HG03045 (cell line): ENCODE measurements at regions not wholly inside any gene's neighbourhood (a gene's known extent, or its start where the extent isn't known, plus 50 kb on each side); places are given as distances from the start of the nearest gene placed in this dataset.

ENCODE experiments used
- ATAC-seq: cut with Tn5 transposase; IDR thresholded peaks from one replicate; pipeline ENCODE4 v1.9.1; 2021; ENCODE audit warnings: mild to moderate bottlenecking, moderate library complexity; ENCODE audit not compliant: unreplicated experiment

DNA sequence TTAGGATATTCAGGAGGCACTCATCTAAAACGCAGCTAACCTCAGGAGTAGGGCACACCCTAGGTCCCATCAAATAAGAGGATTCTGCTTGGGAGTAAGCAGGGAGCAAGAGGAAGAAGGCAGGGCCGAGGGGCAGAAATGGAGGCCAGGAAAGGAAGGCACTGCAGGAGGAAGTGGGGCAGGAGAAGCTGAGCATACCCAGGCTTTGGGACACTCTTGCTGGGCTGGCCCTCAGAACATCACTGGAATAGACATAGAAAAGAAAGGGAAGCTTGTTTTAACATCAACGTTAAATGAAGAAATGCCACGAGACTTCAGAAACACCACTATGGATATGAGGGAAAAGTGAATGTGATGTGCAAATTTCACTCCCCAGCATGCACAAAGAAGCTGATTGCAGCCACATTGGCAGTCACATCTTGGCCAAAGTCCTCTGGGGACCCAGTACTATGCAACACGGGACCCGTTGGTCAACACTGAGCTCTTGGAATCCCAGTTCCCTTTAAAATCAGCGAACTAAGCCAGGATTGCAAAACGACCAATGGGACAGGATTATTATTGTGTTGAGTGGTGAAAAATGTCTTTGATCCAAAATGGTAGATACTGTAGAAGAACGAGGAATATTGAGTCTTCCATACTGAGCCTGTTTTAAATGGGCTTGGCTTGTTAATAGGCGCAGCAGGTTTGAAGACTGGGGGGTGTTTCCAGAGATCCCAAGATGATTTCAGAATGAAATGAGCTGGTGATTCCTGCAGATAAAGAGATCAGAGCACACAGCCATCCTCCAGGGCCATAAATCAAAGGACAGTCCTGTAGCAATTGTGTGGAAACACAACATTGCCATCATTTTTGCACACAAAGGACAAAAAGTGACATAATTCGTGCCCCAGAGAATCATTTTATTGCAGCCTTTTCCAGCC is 152.4 kb downstream of the TOMM20 start:
- ATAC-seq, result no peak

- ATAC-seq, result no peak
Observed at GRCh38 chr1:234975122-234975940, 153.3 kb downstream of the TOMM20 start.

DNA sequence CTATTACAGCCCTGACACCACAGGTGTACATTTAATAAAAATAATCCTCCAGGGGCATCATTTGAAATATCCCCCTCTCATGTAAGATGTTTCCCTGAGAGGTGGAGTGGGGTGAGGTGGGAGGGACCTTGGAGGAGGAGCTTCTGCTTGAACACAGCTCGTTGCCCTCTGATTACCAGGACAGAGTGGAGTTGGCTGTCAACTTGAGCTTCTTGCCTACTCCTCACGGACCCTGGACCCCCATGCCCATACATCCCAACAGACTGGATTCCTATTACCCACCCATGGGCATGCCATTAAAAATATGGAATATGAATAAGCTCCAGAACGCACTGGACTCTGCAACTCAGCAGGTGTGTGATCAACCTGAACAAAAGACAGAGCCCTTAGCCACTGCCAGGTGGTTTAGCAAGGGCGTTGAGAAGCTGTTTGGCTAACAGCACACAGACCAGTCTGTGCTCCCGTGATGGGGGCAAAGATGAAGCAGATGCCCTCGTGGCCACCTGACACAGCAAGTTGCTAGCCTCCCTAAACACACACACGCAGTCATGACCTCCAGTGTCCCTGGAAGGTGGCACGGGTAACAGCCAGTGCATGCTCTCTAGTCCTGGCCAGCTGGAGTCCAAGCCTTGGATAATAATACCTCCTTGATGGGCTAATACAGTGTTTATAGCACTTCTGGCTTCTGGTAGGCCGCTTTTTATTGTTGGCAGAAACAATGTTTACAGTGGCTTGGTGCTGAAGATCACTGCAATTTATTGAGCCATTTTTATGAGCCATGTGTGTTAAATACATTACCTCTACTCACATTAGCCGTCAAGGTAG is 155.0 kb downstream of the TOMM20 start:
- no peak for ATAC-seq

DNA sequence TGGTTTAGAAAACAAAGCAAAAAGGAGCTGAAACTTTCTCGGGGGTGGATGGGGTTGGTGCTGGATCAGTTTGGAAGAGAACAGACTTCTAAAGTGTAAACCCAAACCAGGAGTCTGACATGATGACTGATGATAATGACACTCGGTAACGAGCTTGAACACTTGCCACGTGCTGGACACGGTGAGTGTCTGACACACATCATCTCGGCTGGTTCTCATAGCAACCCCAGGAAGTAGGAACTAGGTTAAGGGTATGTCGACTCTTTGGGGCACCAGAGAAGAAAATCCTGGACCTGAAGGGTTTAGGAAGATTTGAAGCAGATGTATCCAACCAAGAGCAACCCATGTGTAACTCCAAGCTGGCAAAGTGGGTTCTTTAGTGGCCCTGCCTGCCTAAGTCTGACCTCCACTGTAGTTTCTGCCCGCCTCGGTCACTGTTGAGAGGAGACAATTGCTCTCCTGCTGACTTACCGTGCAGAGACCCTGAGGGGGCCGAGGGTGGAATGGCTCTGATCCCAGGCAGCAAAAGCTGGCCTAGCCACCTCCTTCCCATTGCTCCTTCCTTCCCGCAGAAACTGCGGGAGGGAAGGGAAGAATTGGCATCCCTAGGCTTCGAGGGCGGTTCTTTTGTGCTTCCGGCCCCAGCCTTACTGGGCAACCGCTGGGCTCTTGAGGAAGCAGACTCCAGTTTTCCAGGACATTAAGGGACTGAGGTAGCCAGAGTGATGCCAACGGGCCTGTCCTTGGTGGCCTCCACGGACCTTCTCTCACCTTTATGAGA is 156.0 kb downstream of the TOMM20 start:
- ATAC-seq, result no peak

DNA sequence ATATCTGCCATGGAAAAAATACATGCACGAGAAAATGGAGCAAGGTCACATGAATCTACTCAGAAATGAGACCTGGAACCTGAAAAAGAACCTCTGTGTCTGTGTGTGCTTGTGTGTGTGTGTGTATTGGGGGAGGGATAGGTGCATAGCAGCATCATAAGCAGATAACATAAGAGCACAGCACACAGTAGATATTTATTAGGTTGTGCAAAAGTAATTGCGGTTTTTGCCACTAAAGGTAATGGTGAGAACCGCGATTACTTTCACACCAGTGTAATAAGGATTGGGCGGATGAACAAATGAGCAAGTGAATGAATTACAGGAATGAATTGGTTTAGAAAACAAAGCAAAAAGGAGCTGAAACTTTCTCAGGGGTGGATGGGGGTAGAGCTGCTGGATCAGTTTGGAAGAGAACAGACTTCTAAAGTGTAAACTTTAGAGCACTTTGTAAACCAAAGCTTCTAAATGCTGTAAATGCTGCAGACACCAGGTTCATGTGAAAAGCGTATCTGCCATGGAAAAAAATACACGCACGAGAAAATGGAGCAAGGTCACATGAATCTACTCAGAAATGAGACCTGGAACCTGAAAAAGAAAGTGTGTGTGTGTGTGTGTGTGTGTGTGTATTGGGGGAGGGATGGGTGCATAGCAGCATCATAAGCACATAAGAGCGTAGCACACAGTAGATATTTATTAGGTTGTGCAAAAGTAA is 156.9 kb downstream of the TOMM20 start:
- no peak for ATAC-seq

DNA sequence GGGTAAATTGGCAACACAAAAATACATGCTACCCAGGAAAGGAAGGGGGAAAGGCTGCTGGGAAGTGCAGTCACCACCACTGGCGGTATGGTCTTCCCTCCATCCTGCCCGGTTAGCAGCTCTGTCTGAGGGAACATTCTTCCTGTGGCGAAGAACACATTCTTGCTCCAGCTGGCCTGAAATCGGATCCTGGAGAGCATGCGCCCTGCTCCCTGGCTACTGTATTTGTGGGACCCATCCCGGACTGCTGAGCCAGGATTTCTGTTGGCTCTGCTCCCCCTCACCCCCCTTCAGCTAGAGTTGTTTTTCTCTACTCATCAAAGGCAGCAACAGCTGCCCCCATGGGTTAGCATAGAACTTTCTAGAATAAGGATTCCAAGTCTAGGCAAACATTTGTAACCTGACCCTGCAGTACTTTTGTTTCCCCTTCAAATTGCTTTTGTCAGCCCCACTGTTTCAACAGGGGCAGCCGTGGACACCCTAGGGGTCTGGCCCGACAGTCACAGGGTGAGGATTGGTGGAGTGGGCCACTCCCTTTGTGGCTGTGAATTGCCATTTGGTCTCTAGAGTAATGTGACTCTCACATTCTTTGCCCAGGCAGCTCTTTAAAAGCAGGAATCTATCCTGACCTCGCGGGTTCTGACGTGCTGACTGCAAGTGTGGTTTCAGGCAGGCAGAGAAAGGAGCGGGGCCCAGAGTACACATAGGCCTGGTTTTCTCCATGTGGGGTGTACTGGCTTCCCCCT is 157.7 kb downstream of the TOMM20 start:
- ATAC-seq, result no peak

GRCh38 chr1:234970401-234970730 is 158.3 kb downstream of the TOMM20 start:
- ATAC-seq, result no peak

- ATAC-seq, result no peak
Observed at GRCh38 chr1:234969581-234970400, 158.8 kb downstream of the TOMM20 start.

- ATAC-seq, result no peak
Observed at GRCh38 chr1:234969011-234969441, 159.6 kb downstream of the TOMM20 start.

DNA sequence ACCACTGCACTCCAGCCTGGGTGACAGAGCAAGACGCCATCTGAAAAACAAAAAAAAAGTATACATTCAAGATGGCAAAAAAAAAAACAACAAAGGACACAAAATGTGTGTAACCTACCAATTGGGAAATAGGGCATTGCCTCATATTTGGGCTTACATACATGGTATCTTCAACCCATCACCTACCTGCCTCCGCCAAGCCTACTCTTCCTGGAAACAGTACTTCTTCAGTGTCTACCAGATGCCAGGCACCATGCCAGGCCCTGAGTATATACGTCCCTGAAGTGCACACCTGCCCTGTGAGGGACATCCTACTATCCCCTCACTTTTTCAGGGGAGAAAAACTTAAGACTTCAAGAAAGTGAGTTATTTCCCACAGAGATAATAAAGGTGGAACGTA is 160.2 kb downstream of the TOMM20 start:
- ATAC-seq, result no peak

DNA sequence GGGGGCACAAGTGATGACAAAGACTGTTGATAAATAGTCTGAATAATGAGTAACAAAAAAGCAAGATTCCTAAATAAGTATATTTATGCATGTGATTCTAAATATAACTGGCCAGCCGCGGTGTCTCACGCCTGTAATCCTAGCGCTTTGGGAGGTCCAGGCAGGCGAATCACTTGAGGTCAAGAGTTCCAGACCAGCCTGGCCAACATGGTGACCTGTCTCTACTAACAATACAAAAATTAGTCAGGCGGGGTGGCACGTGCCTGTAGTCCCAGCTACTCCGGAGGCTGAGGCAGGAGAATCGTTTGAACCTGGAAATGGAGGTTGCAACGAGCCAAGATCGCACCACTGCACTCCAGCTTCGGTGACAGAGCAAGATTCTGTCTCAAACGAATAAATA is 161.5 kb downstream of the TOMM20 start:
- no peak for ATAC-seq

DNA sequence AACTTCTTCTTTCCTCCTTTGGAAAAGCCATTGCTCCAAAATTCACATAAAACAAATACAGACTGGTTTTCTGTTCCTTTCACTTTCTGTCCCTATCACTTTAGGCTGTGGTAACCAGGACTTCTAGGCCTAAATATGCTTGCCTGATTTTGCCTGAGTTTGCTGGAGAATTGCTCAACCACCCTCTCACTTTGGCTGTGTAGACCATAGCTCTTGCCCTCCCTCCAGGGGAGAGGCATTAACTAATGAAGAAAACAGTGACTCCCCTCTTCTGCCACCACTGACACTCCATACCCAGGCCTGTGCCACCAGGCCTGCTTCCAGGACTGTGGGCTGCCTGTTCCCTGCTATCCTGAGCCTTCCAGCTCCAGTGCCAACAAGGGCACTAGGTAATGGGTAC is 163.5 kb downstream of the TOMM20 start:
- no peak for ATAC-seq

DNA sequence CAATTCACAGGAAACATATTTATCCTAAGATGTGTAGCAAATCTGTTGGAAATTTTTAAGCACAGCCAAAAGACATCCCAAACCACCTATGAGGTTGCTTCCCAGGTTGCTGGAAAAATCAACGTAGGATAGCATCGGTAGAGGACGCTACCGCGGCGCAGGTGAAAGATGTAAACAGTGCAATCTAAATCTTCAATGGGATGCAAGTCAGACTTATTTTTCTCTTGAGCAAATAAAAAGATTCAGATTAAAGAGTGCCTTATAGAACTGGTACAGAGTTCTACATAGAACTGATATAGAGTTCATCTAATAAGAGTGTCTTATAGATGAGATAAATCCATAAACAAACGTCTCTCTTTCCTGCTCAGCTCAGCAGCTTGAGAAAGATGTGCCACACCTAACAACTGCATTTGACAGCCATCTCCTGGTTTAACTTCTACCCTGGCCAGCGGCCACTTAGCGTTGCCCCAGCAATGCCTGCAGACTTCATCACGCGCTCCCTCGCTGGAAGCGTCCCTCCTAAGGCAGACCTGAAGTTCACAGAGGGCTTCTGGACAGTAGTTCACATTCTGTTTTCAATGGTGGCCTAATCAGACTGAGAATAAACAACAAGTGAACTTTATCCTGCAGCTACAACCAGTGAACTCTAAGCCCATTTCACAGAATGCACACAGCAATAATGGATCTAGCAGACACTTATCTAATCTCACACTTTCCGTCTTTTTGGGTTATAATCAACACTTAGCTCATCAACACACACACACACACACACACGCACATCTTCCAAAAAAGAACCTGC is 164.5 kb downstream of the TOMM20 start:
- ATAC-seq, result no peak

DNA sequence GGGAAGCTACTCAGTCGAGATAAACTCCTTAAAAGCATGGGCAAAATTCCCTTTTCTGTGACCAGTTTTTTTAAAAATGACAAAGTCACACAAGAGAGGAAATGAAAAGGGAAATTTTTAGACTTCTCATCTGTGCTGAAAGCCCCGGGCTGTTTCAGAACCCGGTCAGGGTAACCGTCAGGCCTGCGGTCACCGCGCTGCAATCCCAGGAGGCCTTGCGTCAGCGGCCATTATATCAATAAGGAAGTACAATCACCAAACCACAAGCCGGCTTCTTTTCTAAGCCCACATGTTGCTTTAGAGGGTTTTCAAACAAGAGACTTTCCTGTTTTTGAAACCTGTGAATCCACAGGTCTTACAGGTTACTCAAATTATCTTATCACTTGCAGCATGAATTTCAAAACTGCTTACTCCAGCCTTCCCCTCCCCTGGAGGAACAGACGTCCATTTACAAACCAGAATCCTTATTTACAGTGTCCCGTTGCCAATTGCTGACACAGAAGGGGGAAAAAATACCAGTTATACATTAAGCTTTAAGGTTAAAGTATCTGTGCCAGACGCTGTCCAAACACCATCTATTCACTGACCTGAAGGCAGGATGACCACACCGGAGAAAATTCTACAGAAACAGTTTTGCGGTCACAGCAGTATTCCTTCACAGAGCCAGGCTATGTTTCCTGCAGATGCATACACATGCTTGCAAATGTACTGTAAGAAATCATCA is 165.3 kb downstream of the TOMM20 start:
- ATAC-seq, result peak; percentile 87

- ATAC-seq, result peak; percentile 52
Observed at GRCh38 chr1:234962340-234962989, 166.2 kb downstream of the TOMM20 start.
